NCI-H82 (cell line): ENCODE measurements at regions not wholly inside any gene's neighbourhood (a gene's known extent, or its start where the extent isn't known, plus 50 kb on each side); places are given as distances from the start of the nearest gene placed in this dataset.

ENCODE experiments used
- DNase-seq: peaks from one replicate; lab custom pipeline; 2025; lab: John Stamatoyannopoulos, UW

DNA sequence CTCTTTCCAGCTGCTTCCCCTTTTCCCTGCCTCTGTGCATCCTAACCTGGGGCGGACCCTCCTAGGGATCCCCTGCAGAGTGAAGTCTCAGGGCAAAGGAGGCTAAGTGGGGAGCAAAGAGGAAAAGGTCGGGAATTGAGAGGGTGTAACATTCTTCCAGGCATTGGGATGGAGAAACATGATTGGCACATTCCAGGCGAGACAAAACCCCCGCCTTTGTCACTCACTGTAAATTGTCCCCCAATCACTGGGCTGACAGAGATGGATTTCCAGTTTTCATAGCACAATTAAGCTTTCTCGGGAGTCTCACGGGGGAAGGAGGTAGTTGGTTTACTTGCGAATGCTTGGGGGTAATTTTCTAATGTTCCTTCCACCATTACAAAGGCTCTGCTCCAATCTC, 74.9 kb downstream of the MIAT start:
- no peak for DNase-seq

DNA sequence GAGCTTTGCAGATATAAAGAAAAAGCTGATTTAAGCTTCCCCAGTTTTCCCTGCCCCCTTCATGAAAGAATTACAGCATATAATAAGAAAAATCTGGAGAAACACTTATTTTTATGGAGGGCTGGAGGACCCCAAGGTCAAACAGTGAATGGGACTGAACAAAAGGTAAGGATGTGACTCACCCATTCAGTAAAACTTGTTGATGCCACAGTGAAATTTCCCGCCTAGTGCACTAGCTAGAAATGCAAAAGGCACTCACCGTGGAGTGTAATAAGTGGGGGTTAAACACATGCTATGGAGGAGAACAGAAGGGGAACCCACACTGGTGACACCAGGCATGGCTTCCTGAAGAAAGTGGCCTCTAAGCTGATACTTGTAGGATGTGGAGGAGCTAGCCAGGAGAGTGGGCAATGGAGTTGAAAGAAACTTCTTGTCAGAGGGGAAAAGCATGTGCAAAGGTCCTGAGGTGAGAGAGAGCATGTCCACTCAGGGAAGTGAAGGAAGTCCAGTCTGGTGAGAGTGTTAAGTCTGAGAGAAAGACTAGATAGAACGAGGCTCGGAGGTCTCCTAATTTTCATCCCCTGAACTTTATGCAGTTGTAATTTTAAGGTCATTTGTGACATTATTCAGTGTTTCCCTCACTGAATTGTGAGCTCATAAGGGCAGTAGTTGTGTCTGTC, 77.1 kb downstream of the MIAT start:
- no peak for DNase-seq

DNA sequence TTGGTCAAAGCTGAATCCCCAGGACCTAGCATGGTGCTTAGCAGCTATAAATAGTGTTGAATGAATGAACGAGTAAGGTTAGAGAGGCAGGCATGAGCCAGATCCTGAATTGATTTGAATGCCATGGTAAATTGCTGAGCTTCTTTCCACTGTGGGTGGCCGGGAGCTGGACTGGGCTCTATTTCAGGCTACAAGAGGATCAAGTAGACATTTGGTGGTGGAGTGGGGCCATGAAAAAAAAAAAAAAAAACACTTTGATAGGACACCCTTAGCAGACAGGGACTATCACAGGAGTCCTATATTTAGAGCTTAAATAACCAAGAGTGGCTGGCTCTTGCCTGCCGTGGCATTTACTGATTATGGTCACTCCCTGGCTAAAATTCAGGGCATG, 77.6 kb downstream of the MIAT start:
- no peak for DNase-seq

DNA sequence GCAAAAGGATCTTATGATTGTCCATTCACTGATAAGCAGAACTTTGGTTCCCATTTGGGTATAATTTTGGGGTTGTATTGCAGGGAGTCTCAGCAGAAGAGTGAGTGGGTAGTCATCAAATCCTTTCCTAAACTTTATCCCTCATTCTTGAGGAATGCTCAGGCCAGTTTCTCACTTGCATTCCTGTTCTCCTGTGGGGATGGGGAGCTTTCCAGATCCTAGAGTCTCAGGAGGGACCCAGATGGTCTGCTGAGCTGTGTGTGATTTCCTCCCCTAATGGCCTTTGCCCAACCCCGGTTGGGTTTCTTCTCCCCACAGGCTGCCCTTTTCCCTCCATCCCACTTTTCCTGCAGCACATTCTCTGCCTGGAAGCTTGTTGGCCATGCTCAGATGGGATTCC, 79.9 kb downstream of the MIAT start:
- DNase-seq: no peak

DNA sequence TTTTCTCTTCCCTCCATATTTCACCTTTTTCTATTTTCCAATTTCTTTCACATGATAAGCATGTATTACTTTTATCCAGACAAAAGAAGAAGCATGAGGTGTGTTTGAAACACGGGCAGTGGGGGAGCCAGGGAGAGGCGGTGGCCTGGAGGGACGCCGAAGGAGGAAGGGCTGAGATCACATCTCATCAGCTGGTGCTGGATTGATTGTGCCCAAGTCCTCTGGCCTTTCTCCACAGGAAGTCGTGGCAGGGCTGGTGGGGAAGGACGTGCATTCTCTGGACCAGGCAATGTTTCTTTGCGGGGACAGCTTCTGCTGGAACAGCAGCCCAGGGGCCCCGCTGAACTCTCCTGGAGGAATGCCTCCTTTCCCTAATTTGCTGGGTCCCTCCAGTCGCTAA, 82.9 kb downstream of the MIAT start:
- DNase-seq: no peak

DNA sequence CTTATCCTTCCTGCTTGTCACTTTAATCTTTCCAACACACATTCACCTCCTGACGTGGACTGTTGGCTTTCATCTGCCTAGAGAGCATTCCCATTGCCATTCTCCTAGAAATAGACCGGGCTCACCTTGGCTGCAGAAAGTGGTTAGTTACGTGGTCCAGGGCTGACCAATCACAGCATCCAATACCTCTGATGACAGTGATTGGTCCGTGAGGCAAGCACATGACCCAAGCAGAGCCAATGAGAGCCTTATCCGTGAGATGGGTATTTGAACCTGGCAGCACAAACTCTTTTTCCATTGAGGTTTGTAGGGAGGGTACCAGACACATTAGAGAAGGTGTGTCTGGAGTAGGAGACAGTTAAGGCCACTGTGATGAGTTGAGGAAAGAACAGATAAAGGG, 85.8 kb downstream of the MIAT start:
- peak; percentile 56 for DNase-seq

DNA sequence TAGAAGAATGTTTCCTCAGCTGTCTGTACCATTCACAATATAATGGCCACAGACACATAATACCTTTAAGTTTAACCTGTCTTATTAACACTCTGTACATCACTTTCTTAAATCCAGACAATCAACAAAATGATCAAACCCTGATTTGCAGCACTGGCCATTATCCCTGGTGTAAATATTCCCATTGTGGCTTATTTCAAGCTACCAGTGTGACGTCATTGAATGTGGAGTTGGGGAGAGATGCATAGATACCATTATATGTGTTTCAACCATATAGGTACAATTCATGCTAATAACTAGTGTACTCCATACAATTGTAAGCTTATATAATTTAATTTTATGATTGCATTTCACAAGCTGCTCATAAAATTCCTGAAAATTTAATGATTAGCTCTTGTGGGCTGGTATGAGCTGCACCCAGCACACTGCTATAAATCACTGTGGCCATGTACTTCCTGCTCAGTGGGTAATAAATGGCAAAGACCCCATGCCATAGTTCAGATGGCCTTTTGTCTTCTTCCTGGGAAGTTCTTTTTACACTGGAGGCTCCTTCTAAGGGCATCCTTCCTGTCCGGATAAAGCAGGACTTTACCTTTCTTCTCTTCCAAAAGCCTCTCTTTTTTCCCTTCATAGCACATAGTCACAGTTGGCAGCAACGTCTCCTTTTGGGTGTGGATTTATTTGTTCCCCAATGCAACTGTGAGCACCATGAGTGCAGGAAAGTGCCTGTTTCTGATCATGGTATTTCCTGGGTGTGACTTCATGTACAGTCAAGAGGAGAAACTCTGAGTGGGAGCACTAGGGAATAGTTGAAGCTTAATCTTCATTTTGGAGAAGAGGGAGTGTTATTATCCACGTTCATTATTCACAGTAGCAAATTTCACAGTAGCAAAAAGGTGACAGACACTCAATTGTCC, 87.8 kb downstream of the MIAT start:
- DNase-seq: no peak

DNA sequence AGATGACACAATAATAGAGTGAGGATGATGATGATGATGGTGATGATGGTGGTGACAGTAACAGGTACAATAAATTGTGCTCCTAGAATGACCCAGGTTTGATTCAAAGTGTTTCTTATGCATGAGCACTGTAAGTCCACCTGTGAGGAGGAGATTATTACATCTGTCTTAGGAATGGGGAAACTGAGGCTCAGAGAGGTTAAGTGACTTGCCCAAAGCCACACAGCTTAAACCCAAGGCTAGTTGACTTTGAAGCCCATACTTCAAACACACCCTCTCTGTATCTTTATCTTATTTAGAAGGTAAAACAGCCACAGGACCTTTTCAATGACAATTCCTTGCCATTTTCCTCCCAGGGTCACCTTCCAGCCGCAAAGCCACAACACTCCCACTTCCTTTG, 88.9 kb downstream of the MIAT start:
- no peak for DNase-seq

DNA sequence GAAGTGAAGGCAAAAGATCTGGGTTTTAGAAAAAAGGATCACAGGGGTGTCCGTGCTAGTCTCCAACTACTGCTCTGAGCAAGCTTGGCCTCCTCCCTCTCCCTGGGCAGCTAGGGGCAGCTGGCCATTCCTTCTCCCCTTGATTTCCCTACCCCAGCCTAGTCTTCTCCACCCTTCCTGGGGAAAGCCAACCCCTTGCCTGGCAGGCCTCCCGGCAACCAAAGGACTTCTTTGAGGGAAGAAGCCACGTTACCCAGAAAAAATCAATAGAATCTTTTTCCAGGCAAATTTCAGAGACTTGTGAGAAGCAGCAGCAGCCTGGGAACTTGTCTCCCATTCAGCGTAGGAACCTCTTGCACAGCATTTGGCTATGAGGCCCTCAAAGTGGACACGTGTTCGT, 91.5 kb downstream of the MIAT start:
- DNase-seq: no peak

DNA sequence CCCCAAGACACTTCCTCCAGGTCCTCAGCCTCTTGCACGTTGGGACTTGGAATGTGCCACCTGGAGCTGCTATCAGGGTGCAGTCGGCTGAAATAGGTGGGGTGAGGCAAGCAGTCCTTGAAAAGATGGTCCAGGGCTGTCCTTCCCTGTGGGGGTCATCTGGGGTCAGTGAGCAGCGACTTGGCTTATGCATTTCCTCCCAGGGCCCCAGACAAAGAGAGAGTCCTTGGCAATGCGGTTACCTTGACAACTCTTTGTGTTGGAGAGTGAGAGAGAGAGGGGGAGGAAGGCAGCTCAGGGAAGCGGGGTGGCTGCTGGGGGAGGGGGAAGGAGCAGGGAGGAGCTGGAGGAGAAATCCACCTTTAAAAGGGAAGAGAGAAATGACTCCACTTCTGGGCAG, 93.8 kb downstream of the MIAT start:
- no peak for DNase-seq

DNA sequence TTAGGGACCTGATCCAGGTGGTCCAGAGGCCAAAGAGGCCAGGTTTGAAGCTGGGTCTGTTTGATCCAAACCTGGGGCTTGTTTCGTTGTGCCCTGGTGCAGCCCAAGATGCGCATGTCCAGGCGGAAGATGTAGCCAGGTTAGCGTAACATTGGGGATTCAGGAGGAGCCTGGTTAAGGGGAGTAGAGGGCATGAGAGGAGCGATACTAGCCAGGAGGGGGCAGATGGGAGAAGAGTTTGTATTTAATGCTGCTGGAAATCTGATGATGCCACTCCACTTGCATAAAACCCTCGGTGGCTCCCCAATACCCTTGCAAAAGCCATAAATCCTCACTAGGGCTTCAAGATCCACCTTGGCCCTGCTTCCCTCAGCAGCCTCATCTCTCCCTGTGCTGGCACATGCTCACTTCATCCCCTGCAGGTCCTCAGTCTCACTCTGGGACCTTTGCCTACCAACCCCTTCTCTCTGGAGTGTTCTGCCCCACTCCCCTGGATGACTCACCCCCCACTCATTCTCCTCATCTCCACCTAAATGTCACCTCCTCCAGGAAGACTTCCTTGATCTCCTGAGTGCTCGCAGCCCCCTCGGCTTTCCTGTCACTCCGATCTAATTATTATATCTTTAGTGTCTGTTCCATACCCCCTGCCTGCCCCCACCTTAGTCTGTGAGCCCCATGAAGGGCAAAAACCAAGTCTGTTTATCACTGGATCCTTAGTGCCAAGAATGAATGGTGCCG, 95.9 kb downstream of the MIAT start:
- peak; percentile 4 for DNase-seq

DNA sequence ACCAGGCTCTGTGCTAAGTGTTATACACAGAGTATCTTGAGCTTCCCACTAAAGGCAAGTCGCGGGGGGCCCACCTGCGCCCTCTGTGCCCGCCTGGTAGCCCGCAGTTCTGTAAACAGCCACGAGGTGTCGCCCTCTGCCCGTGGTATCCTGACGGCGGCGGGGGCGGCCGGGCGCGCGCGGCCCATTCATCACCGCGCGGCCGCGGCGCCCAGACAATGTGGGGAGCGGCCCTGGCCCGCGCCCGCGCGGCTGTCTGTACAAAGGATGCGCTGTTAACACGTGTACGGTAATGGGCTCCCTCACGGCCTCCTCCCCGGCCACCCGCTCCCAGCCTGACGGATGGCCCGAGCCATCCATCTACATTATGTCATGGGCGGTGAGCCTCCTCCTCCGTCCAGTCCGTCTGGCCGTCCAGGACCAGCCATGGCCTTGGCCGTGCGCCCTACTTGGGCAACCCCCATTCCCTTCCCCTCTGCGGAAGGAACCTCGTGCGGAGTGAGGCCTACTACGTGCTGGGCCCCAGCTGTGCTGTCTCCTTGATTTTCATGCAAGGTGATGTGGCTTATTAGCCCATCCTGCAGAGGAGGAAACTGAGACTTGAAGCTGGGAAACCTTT, 99.4 kb downstream of the MIAT start:
- peak; percentile 46 for DNase-seq

DNA sequence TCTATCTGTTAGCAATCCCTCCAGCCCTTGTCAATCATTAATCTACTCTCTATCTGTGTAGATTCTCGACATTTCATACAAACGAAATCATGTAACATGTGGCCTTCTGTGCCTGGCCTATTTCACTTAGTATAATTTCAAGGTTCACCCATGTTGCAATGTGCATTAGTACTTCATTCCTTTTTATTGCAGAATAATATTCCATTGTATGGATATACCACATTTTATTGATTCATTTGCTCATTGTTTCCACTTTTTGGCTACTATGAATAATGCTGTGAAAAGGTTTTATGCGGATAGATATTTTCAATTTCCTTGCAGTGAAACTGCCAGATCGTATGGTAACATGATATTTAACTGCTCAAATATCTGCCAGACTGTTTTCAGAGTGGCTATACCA, 100.1 kb downstream of the MIAT start:
- DNase-seq: no peak

DNA sequence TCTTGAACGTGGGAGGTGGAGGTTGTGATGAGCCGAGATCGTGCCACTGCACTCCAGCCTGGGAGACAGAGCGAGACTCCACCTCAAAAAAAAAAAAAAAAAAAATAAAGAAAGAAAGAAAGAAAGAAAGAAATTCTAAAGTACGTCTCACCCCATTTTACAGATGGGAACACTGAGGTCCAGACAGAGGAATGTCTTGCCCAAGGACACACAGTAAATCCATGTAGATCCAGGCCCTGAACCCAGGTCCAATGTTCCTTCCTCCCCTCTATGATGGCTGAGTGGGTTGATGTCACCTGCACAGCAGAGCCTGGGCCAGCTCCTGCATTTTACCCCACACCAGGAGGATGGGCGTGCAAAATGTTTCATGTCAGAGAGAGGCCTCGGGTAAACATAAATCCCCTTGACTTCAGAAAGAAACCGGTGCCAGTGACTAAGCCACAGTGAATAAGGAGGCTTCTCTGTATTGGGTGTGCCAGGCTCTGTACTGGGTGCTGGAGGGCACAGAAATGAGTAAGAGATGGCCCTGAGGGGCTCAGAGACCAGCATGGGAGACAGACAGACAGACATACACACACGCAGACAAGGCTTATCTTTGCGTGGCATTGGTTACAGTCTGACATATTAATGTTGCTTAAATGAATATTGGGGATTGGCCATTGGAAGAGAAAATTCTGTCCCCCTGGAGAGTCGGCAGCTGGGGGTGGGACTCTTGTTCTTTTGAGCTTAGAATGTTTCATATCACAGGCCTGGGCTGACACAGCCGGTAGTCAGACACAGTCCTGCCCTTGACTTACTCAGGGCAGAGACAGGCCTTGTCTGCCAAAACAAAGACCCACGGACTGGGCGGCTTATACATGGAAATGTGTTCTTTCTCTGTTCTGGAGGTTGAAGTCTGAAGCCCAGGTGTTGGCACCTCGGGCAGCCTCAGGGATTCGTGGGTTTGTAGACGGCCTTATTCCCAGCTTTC, 105.4 kb downstream of the MIAT start:
- DNase-seq: no peak

DNA sequence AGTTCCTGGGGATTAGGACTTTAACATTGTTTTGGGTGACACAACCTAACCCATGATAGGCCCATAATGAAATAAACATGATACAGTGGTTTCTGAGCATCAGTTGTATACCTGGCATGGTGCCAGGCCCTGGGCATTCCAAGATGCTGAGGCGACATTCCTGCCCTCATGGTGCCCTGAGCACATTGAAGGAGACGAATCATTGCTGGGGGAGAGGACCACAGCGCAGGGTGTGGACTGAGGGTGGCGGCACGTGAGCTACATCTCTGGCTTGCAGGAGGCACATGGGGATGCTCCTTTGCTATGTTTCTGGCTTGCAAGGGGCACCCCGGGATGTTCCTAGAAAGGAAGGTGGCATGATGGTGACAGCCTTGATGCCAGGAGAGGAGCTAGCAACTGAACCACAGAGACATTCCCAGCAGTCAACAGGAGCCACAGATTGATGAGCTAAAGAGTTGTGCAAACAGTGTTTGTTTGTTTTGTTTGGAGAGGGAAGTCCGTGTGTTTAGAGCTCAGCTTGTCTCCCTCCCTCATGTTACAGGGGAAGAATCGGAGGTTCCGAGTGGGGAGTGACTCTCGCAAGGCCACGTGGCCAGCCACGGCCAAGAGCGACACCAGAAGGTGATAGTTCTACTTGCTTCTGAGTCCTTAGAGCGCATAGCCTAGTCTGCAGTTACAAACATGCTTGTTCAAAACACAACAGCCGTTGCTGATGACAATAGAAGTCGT, 106.4 kb downstream of the MIAT start:
- DNase-seq: no peak

DNA sequence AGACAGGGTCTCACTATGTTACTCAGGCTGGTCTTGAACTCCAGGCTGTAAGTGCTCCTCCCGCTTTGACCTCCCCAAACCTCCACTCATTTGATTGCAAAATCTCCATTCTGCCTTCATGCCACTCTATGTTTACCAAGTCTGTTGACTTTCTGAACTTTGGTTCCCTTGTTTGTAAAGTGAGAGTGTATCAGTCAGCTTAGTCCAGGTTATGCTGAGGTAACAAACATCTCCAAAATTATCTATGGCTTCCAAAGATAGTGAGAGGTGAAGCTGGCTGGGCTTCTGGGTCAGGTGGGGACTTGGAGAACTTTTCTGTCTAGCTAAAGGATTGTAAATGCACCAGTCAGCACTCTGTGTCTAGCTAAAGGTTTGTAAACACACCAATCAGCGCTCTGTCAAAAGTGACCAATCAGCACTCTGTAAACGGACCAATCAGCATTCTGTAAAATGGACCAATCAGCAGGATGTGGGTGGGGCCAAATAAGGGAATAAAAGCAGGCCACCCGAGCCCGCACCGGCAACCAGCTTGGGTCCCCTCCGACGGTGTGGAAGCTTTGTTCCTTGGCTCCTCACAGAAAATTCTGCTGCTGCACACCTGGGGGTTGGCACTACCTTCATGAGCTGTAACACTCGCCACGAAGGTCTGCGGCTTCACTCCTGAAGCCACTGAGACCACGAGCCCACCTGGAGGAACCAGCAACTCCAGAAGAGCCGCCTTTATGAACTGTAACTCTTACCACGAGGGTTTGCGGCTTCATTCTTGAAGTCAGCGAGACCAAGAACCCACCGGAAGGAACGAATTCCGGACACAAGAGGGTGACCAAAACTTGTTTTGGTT, 109.3 kb downstream of the MIAT start:
- DNase-seq: no peak

DNA sequence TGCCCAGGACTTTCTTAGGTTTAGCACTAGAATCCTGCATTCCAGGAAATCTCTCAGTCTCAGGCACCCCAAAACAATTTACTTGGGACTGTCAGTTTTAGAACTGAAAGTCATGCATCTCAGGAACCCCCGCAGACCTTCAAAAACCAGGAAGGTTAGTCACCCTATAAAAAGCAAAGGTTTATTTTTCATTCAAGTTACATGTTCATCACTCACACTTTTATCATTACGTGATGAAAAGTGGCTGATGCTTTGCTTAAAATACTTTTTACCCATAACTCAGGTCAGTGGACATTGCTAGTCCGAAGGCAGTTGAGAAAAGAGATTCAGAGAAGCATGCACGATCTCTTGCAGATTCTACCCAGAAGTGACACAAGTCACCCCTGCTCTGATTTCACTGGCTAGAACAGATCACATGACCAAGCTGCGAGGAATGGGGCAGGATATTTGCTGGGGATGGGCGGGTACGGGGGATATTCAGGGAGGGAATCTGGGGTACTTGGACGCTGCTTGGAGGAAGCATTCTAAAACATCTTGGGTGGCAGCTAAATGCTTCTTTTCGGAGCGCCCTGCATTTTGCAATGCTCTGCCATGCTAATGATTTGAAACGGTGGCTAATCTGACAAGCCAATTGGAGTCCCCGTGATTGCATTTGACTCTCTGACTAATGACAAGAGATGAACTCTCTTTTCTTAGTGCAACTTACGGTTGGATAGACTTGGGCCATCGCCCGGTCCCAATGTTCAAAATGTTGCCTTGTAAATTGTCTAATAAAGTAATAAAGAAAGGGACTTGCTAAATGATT, 110.2 kb downstream of the MIAT start:
- DNase-seq: no peak

DNA sequence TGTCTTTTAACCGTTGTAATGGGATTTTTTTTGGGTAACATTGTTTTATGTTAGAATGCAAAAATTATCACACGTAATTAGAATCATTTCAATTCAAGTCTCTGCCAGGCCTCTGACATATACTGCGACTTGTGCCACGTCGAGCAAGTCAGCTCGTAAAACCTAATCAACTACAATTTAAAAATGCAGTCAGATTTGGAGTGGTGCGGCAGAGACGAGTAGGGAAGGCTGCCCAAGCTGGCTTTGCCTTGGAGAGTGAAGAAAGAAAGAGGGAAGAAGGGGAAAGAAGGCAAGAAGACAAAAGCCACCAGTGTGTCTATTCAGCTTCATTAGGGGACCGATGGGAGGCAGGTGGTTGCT, 110.7 kb downstream of the MIAT start:
- no peak for DNase-seq

DNA sequence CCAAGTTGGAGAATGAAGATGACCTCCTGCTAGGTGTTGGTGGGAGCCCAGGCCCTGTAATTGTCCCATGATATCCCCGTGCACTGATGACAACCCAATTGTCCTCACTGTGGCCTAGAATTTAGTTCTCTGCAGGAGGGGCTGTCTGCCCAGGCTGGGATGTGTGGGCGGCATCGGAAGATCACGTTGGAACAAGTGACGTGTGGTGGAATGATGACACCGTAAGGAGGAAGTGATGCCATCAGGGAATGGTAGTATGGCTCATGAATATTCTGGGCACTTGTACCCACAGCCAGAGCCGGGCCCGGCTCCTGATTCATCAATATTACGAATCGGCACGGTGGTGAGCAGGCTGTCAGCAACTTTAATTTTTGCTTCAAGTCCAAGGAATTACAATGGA, 111.6 kb downstream of the MIAT start:
- no peak for DNase-seq
